ENCODE measurements at regions not wholly inside any gene's neighbourhood (a gene's known extent, or its start where the extent isn't known, plus 50 kb on each side); places are given as distances from the start of the nearest gene placed in this dataset.
A peak's percentile ranks its signal among the peaks of the same experiment; 100 is the strongest.

- no peak for DNase-seq (ENCODE audit: low read depth, low spot score)
- Histone ChIP-seq H3K4me2 (ENCODE audit: insufficient read depth, low read length) (peak overlapping the region; percentile 72), H3K4me3 (replicated peaks in 1 of 3; ENCODE audit: insufficient read depth in 1 of 3, low read depth in 1 of 3, low read length in 3 of 3) (peak overlapping the region in 1 of 3 experiments; percentile 10), H3K27me3 (ENCODE audit: control insufficient read depth in 2 of 2, insufficient read depth in 2 of 2, low read length in 2 of 2) (no peaks in the 10 kb centered on the region), H4K20me1 (replicated peaks; ENCODE audit: control insufficient read depth, extremely low read depth, insufficient read depth, low read length) (no peaks in the 10 kb centered on the region), H3K79me2 (ENCODE audit: control insufficient read depth, insufficient read depth, low read length) (peaks cover 2% of the 10 kb centered on the region), H3K4me1 (ENCODE audit: control insufficient read depth, extremely low read depth, insufficient read depth, low read length) (peaks cover 70% of the 10 kb centered on the region), H3K9ac (replicated peaks; ENCODE audit: extremely low read depth, insufficient read depth, low read length) (peak overlapping the region; percentile 71), H3K9me1 (replicated peaks; ENCODE audit: control insufficient read depth, extremely low read depth, insufficient read depth, low read length) (no peaks in the 10 kb centered on the region), H2AFZ (ENCODE audit: low read depth, low read length) (no peak overlapping the region), H3K36me3 (ENCODE audit: control insufficient read depth in 2 of 2, extremely low read depth in 1 of 2, insufficient read depth in 2 of 2, low read length in 2 of 2) (no peaks in the 10 kb centered on the region), H3K9me3 (replicated peaks; ENCODE audit: control insufficient read depth, insufficient read depth, low read length) (no peaks in the 10 kb centered on the region), H3K27ac (ENCODE audit: insufficient read depth, low read depth, low read length) (peak overlapping the region; percentile 100)
- no peak for FAIRE-seq
- TF ChIP-seq POLR2A (IDR thresholded peaks at IDR 0.05; ENCODE audit: low read depth, low read length) (no peak), JUN (IDR thresholded peaks at IDR 0.05; ENCODE audit: borderline replicate concordance, insufficient read depth, insufficient read length, low read depth) (no peak), EZH2 (IDR thresholded peaks at IDR 0.05; ENCODE audit: borderline replicate concordance, low read depth, low read length, severe bottlenecking) (no peak), GATA2 (IDR thresholded peaks at IDR 0.05; ENCODE audit: insufficient read depth, insufficient read length, low read depth, low read length) (no peak), MAX (IDR thresholded peaks at IDR 0.05; ENCODE audit: insufficient read depth, insufficient read length) (no peak), FOS (IDR thresholded peaks at IDR 0.05; ENCODE audit: borderline replicate concordance, insufficient read depth, low read length) (no peak), POLR2AphosphoS5 (IDR thresholded peaks at IDR 0.05; ENCODE audit: insufficient read depth, low read depth, low read length) (no peak), MYC (IDR thresholded peaks at IDR 0.05; ENCODE audit: low read depth, low read length) (no peak), CTCF (IDR thresholded peaks at IDR 0.05; ENCODE audit: extremely low read depth in 1 of 2, insufficient read depth in 1 of 2, low read depth in 1 of 2, low read length in 2 of 2) (no peak)
- dilution Hi-C loops (cut with MboI; ENCODE audit: extremely low pct_ligation_motif_present, low sequenced_read_pairs), result loop anchor here (25.0 kb wide), 1 partner anchor 177 kb away; no protein-coding TSS in a partner anchor
- POLR2A ChIA-PET, result interaction anchor here (0.6 to 5.1 kb wide), 8 partner anchors 55 to 234 kb away, joined by 3 to 86 read pairs (median 6); partner anchors contain the start of gene THBS1
- CTCF ChIA-PET, result interaction anchor here (0.7 to 5.4 kb wide), 5 partner anchors 32 to 657 kb away, joined by 3 to 72 read pairs (median 5); partner anchors contain the start of gene THBS1
- BruUV-seq (replicated peaks), result TSS peak; percentile 77
- intact Hi-C loops (cut with micrococcal nuclease), result no loop called here
Observed at GRCh38 chr15:39364721-39365120, 216.2 kb upstream of the THBS1 start.

Data from endothelial cell of umbilical vein (primary cell).